Stimulated activated CD8-positive, alpha-beta memory T cell treated with anti-CD3 and anti-CD28 coated beads, Interleukin-15, amount 100 ng/mL, for 4 hours (primary cell): ENCODE measurements at regions not wholly inside any gene's neighbourhood (a gene's known extent, or its start where the extent isn't known, plus 50 kb on each side); places are given as distances from the start of the nearest gene placed in this dataset.
"Not testable (repeated sequence)": the region's sequence is repeated elsewhere in the genome, so short reads cannot be mapped to it uniquely, and the experiment has no call there.

Experiments used
- DNase-seq, 2 donors: peaks; one replicate each; pipeline ENCODE4 v3.0.0-alpha.2; 2020; ENCODE audit warnings: low read depth in 2 of 2

- no peak for DNase-seq
These were observed 173.8 kb upstream of the CCL2 start for GRCh38 chr17:34081269-34081668.

GRCh38 chr17:34082404-34082803 is 172.7 kb upstream of the CCL2 start:
- DNase-seq, result no peak

GRCh38 chr17:34089042-34089441 is 166.0 kb upstream of the CCL2 start:
- DNase-seq, result not testable (repeated sequence)

GRCh38 chr17:34090593-34090992 is 164.5 kb upstream of the CCL2 start:
- DNase-seq, result no peak

- DNase-seq, result no peak
These were observed 163.1 kb upstream of the CCL2 start for GRCh38 chr17:34091975-34092374.

- no peak for DNase-seq
These were observed 160.0 kb upstream of the CCL2 start for GRCh38 chr17:34095106-34095505.

- DNase-seq, result no peak
These were observed 156.4 kb upstream of the CCL2 start for GRCh38 chr17:34098699-34099098.

GRCh38 chr17:34099859-34100515 is 155.1 kb upstream of the CCL2 start:
- no peak for DNase-seq

GRCh38 chr17:34107019-34107418 is 148.1 kb upstream of the CCL2 start:
- DNase-seq, result no peak

GRCh38 chr17:34110315-34110714 is 144.8 kb upstream of the CCL2 start:
- DNase-seq, result no peak

- no peak for DNase-seq
These were observed 142.0 kb upstream of the CCL2 start for GRCh38 chr17:34113089-34113488.

GRCh38 chr17:34114174-34114573 is 140.9 kb upstream of the CCL2 start:
- no peak for DNase-seq

GRCh38 chr17:34116306-34116705 is 138.8 kb upstream of the CCL2 start:
- no peak for DNase-seq

GRCh38 chr17:34117332-34117731 is 137.8 kb upstream of the CCL2 start:
- DNase-seq, result no peak

GRCh38 chr17:34117811-34118210 is 137.3 kb upstream of the CCL2 start:
- DNase-seq, result no peak

- DNase-seq, result no peak
These were observed 136.5 kb upstream of the CCL2 start for GRCh38 chr17:34118564-34118963.

- DNase-seq, result no peak
These were observed 133.8 kb upstream of the CCL2 start for GRCh38 chr17:34121311-34121710.

- DNase-seq, result no peak
These were observed 132.6 kb upstream of the CCL2 start for GRCh38 chr17:34122515-34122914.

GRCh38 chr17:34125010-34125409 is 130.1 kb upstream of the CCL2 start:
- DNase-seq, result no peak

GRCh38 chr17:34125921-34126320 is 129.2 kb upstream of the CCL2 start:
- DNase-seq, result no peak

- DNase-seq, result no peak
These were observed 128.6 kb upstream of the CCL2 start for GRCh38 chr17:34126496-34126895.

GRCh38 chr17:34126965-34127364 is 128.1 kb upstream of the CCL2 start:
- no peak for DNase-seq

GRCh38 chr17:34130544-34130943 is 124.5 kb upstream of the CCL2 start:
- DNase-seq, result no peak

GRCh38 chr17:34131386-34131785 is 123.7 kb upstream of the CCL2 start:
- no peak for DNase-seq
